GM12891 (cell line): ENCODE measurements at regions not wholly inside any gene's neighbourhood (a gene's known extent, or its start where the extent isn't known, plus 50 kb on each side); places are given as distances from the start of the nearest gene placed in this dataset.

Experiments
- DNase-seq: peaks from one replicate; pipeline ENCODE4 v3.0.0; 2011; ENCODE audit warnings: low spot score; ENCODE audit not compliant: insufficient read length
- FAIRE-seq: peaks from 2 replicates; lab custom pipeline; 2011; peaks lifted over from hg19 to GRCh38; lab: Jason Lieb, UNC
- PAX5 ChIP-seq: IDR thresholded peaks from 2 replicates; pipeline ENCODE4 v1.6.1; 2011; ENCODE audit warnings: low read length, moderate library complexity, mild to moderate bottlenecking; ENCODE audit not compliant: insufficient read depth, severe bottlenecking
- POLR2A ChIP-seq: IDR thresholded peaks from 2 replicates; pipeline ENCODE4 v1.6.1; 2011; ENCODE audit warnings: low read depth, low read length, control low read depth
- POLR2AphosphoS5 ChIP-seq: IDR thresholded peaks from 2 replicates; pipeline ENCODE4 v1.6.1; 2011; ENCODE audit warnings: low read depth, low read length, control low read depth
- POU2F2 ChIP-seq: IDR thresholded peaks from 2 replicates; pipeline ENCODE4 v1.6.1; 2011; ENCODE audit warnings: low read depth, mild to moderate bottlenecking, control low read depth, low read length, moderate library complexity
- SPI1 ChIP-seq: IDR thresholded peaks from 2 replicates; pipeline ENCODE4 v1.6.1; 2011; ENCODE audit warnings: low read depth, low read length, control low read depth
- TAF1 ChIP-seq: IDR thresholded peaks from 2 replicates; pipeline ENCODE4 v1.6.1; 2011; ENCODE audit warnings: low read depth, low read length, control low read depth

- no peak for FAIRE-seq
- TF ChIP-seq TAF1 = no peak
- no peak for DNase-seq
Observed at GRCh38 chr10:59595593-59595992, 114.1 kb downstream of the SLC16A9 start.

GRCh38 chr10:59593768-59594167 is 115.9 kb downstream of the SLC16A9 start:
- FAIRE-seq = no peak
- no peak for DNase-seq

GRCh38 chr10:59589796-59590195 is 119.9 kb downstream of the SLC16A9 start:
- DNase-seq = no peak
- TF ChIP-seq POLR2AphosphoS5 (no peak), TAF1 (no peak), POU2F2 (no peak), SPI1 (no peak), POLR2A (no peak), PAX5 (no peak)
- no peak for FAIRE-seq

More at GRCh38 chr10:59593768-59594167, 115.9 kb downstream of the SLC16A9 start:
- TF ChIP-seq PAX5 (no peak), POLR2A (no peak), SPI1 (no peak), POU2F2 (no peak), TAF1 (no peak), POLR2AphosphoS5 (no peak)

GRCh38 chr10:59588791-59589190 is 120.9 kb downstream of the SLC16A9 start:
- TF ChIP-seq TAF1 (no peak), PAX5 (no peak), SPI1 (no peak), POLR2A (no peak), POLR2AphosphoS5 (no peak), POU2F2 (no peak)
- DNase-seq (no peak), FAIRE-seq (no peak)

GRCh38 chr10:59587756-59588140 is 121.9 kb downstream of the SLC16A9 start:
- TF ChIP-seq PAX5 (no peak), TAF1 (no peak), POU2F2 (no peak), POLR2AphosphoS5 (no peak), POLR2A (no peak), SPI1 (no peak)
- DNase-seq = no peak
- FAIRE-seq = no peak

- no peak for FAIRE-seq
- DNase-seq = no peak
- TF ChIP-seq POU2F2 (no peak), TAF1 (no peak)
Observed at GRCh38 chr10:59587083-59587755, 122.4 kb downstream of the SLC16A9 start.

- DNase-seq (no peak), FAIRE-seq (no peak)
- TF ChIP-seq TAF1 (no peak), SPI1 (no peak), PAX5 (no peak), POU2F2 (no peak), POLR2A (no peak), POLR2AphosphoS5 (no peak)
Observed at GRCh38 chr10:59586407-59586891, 123.2 kb downstream of the SLC16A9 start.

- TF ChIP-seq POLR2AphosphoS5 = no peak
- TF ChIP-seq TAF1 = no peak
- TF ChIP-seq PAX5 = no peak
- no peak for TF ChIP-seq SPI1
- TF ChIP-seq POLR2A = no peak
- no peak for TF ChIP-seq POU2F2
- FAIRE-seq (no peak), DNase-seq (no peak)
Observed at GRCh38 chr10:59585046-59585700, 124.5 kb downstream of the SLC16A9 start.

GRCh38 chr10:59582780-59583179 is 126.9 kb downstream of the SLC16A9 start:
- FAIRE-seq = no peak
- DNase-seq = no peak
- TF ChIP-seq SPI1 = no peak
- TF ChIP-seq TAF1 = no peak
- no peak for TF ChIP-seq POLR2AphosphoS5

- DNase-seq = no peak
- TF ChIP-seq PAX5 = no peak
- no peak for TF ChIP-seq TAF1
- TF ChIP-seq POLR2AphosphoS5 = no peak
- no peak for TF ChIP-seq SPI1
- no peak for TF ChIP-seq POLR2A
- TF ChIP-seq POU2F2 = no peak
- FAIRE-seq = no peak
Observed at GRCh38 chr10:59582058-59582457, 127.6 kb downstream of the SLC16A9 start.
